Dendritic cell treated with granulocyte-macrophage colony-stimulating factor and Interleukin-4, amounts not matched to agents 40 ng/mL and 50 ng/mL, for 4 days (primary cell): ENCODE measurements at regions not wholly inside any gene's neighbourhood (a gene's known extent, or its start where the extent isn't known, plus 50 kb on each side); places are given as distances from the start of the nearest gene placed in this dataset.
A peak's percentile ranks its signal among the peaks of the same experiment; 100 is the strongest.

Experiments used
- H3K27ac Mint-ChIP-seq: one replicate; pipeline ENCODE4 v1.8.0; 2022; ENCODE audit warnings: mild to moderate bottlenecking, mixed read lengths
- H3K27me3 Mint-ChIP-seq: one replicate; pipeline ENCODE4 v1.8.0; 2022; ENCODE audit warnings: mild to moderate bottlenecking, mixed read lengths
- H3K36me3 Mint-ChIP-seq: one replicate; pipeline ENCODE4 v1.8.0; 2022; ENCODE audit warnings: low read depth, mixed read lengths
- H3K4me1 Mint-ChIP-seq: one replicate; pipeline ENCODE4 v1.8.0; 2022; ENCODE audit warnings: low read depth, mixed read lengths
- H3K4me3 Mint-ChIP-seq: one replicate; pipeline ENCODE4 v1.8.0; 2022; ENCODE audit warnings: mild to moderate bottlenecking, moderate library complexity, mixed read lengths
- H3K9me3 Mint-ChIP-seq: one replicate; pipeline ENCODE4 v1.8.0; 2022; ENCODE audit warnings: mixed read lengths
- intact Hi-C: fragments of 100-400 bp; cut with micrococcal nuclease; formaldehyde crosslinking; loops from one replicate; pipeline ENCODE4 v1.15.0; 2022

DNA sequence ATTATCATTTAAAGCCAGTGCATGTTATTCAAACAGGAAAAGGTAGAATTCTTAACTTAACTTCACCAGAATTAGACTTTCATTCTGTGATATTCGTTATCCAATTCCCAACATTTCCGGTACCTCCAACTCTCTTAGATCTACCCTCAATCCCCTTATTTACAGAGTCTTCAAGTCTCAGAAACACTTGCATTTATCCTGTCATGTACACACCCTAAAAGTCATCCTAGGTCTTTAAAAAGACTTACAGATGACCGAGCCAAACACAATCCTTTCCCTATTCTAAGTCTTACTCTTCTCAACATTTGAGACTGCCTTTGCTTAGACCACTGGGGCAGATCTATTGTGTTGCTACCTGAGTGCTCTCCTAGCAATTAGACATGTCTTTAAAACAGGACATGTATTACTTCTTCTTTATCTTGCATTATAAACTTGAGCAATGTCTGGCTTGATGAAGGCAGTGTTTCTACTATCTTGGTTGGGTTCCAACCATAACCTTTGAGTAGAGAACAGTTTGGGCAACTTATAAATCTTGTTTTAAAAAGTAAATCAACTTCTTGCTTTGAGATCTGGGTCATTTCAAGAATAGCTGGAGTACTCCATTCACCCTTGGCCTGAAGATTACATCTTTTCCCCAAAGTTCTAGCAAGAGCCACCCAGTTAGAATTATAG lies 140.6 kb upstream of the PLEKHG7 start:
- no peaks in the 10 kb centered on the region for H3K9me3 Mint-ChIP-seq
- no peaks in the 10 kb centered on the region for H3K27me3 Mint-ChIP-seq
- H3K4me1 Mint-ChIP-seq = no peaks in the 10 kb centered on the region
- H3K36me3 Mint-ChIP-seq = no peaks in the 10 kb centered on the region
- no peak overlapping the region for H3K4me3 Mint-ChIP-seq
- intact Hi-C loops = loop anchor here (10.0 kb wide), 1 partner anchor 137 kb away; no protein-coding TSS in a partner anchor
- no peak overlapping the region for H3K27ac Mint-ChIP-seq

DNA sequence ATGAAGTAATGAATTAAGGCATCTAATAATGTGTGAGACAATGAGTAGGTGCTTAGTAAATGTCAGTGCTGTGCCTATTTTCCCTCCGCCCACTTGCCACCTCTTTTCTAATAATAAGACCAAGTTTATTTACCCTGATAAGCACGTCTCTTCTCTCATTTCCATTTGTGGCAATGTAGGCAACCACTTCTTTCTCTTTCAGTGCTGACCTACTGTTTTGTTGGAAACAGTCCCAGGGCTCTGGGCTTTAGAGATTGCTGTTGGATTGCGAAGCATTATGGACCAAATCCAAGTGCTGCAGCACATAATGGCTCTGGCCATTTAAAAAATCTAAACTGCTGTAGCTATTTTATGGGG lies 141.3 kb upstream of the PLEKHG7 start:
- H3K4me1 Mint-ChIP-seq = no peaks in the 10 kb centered on the region

DNA sequence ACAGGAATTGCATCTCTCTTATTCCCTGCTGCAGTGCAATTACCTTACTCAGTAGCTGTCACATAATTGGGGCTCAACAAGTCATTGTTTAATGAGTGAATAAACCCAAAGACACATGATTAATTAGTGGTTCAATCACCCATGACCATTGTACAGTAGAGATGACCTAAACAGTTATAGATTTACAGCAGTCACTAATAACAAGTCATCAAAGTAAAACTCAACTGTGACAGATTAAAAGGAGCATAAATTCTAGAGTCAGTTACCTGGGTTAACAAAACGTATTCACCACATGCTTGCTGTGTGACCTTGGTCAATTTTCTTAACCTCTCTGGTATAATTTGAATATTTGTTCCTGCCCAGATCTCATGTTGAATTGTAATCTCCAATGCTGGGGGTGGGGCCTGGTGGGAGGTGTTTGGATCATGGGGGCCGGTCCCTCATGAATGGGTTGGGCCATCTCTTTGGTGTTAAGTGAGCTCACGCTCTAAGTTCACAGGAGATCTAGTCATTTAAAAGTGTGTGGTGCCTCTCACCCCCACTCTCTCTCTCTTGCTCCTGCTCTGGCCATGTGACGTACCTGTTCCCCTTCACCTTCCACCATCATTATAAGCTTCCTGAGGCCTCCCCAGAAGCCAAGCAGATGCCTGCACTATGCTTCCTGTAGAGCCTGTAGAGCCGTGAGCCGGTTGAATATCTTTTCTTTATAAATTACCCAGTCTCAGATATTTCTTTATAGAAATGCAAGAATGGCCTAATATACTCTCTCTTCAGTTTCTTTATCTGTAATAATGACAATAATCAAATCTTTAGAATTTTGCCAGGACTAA lies 141.9 kb upstream of the PLEKHG7 start:
- Mint-ChIP-seq H3K4me1 (no peaks in the 10 kb centered on the region), H3K27ac (no peak overlapping the region), H3K27me3 (no peaks in the 10 kb centered on the region), H3K36me3 (no peaks in the 10 kb centered on the region), H3K9me3 (no peaks in the 10 kb centered on the region), H3K4me3 (no peak overlapping the region)
- intact Hi-C loops = loop anchor here (10.0 kb wide), 1 partner anchor 136 kb away; no protein-coding TSS in a partner anchor

More for the DNA sequence above, 141.3 kb upstream of the PLEKHG7 start:
- Mint-ChIP-seq H3K9me3 (no peaks in the 10 kb centered on the region), H3K4me3 (no peak overlapping the region), H3K27ac (no peak overlapping the region), H3K36me3 (no peaks in the 10 kb centered on the region), H3K27me3 (no peaks in the 10 kb centered on the region)
- intact Hi-C loops = loop anchor here (10.0 kb wide), 1 partner anchor 137 kb away; no protein-coding TSS in a partner anchor

DNA sequence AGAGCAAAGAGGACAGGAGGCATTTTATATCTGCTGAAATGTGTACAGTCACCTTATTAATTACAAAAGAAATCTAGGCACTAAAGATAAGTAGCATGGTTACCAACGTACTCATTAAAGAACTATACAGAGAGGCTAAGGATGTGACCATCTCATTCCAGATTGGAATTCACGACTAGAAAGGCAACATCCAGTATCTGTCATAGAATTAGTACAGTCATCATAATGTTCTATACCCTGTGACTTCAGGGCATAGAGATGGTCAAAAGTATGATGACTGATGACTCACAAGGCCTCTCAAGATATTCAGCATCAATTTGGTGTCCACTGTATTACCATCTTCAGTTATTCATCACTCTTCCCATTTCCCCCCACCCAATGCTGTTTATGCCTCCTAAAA lies 144.0 kb upstream of the PLEKHG7 start:
- intact Hi-C loops = no loop called here
- no peak overlapping the region for H3K4me3 Mint-ChIP-seq
- no peaks in the 10 kb centered on the region for H3K4me1 Mint-ChIP-seq
- H3K9me3 Mint-ChIP-seq = no peaks in the 10 kb centered on the region
- H3K36me3 Mint-ChIP-seq = no peaks in the 10 kb centered on the region
- H3K27ac Mint-ChIP-seq = no peak overlapping the region
- no peaks in the 10 kb centered on the region for H3K27me3 Mint-ChIP-seq

DNA sequence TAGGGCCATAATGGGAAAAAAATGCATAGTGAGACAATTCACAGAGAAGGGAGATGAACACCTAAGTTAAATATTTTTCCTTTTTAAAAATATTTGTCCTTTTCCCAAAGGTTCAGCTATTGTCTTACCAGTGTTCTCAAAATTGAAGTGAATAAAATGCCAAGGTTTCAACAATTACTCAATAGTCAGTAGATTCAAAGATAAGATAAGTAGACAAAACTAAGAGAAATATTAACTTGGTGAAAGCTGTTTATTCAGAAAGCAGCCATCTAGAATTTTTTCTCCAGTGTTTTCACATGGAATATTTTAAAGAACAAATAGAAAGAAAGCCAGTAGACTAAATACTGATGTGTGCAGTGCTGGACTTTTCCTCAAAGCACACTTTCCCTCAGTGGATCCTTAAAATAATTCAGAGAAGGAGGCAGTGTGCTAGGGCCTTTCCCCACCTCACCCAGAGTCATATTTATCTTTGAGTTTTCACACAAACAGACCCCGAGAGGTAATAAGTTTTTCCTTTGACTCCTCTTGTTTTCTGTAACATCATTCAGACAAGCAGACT lies 144.5 kb upstream of the PLEKHG7 start:
- intact Hi-C loops = no loop called here
- Mint-ChIP-seq H3K27me3 (no peaks in the 10 kb centered on the region), H3K27ac (no peak overlapping the region), H3K36me3 (no peaks in the 10 kb centered on the region), H3K9me3 (no peaks in the 10 kb centered on the region), H3K4me1 (no peaks in the 10 kb centered on the region), H3K4me3 (no peak overlapping the region)

DNA sequence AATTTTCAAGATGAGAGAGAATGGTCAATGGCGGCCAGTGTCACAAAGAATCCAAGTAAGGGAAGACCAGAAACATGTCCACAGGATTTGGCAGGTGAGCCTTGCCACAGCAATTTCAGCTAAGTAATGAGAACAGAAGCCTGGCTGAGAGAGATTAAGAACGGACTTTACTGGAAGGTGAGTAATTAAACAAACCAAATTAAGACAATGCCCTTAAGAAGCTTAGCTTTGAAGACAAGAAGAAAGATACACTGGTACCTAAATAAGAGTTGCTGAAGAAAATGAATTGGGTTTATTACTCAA lies 145.4 kb upstream of the PLEKHG7 start:
- Mint-ChIP-seq H3K4me1 (no peaks in the 10 kb centered on the region), H3K4me3 (no peak overlapping the region), H3K9me3 (no peaks in the 10 kb centered on the region), H3K27ac (no peak overlapping the region), H3K27me3 (no peaks in the 10 kb centered on the region), H3K36me3 (no peaks in the 10 kb centered on the region)
- intact Hi-C loops = no loop called here

DNA sequence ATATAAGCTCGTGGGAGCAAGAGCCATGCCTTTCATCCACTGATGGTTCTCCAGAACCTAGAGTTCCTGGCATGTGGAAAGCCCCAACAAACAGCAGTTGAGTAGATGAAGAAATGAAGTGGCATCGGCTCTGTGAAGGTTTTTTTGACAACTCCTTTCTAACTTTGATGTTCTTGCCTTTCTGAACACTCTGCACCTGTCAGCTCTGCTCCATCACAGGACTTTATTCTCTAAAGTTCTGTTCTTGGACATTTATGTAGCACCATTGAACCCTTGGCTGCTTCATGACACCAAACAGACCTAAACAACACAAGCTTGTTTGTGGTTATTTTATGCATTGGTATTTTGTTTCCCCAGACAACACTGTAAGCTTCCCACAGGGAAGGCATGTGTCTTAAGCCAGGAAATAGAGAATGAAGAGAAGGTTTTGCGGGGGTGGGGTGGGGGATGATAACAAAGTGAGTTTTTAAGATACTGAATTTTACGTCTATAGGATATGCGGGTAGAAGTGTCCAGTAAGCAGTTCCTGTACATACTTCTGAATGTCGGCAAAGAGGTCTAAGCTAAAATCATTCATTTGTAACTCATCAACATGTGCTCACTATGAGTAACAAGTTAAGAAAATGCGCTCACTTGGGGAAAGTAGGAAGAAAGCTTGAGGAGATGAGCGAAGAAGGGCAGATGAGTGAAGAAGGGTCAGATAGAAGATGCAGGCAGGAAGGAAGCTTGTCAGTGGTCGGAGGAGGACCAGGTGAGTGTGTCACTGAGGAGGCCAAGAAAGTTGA lies 146.0 kb upstream of the PLEKHG7 start:
- H3K27ac Mint-ChIP-seq = no peak overlapping the region
- H3K27me3 Mint-ChIP-seq = no peaks in the 10 kb centered on the region
- no peaks in the 10 kb centered on the region for H3K9me3 Mint-ChIP-seq
- H3K36me3 Mint-ChIP-seq = no peaks in the 10 kb centered on the region
- H3K4me1 Mint-ChIP-seq = no peaks in the 10 kb centered on the region
- intact Hi-C loops = no loop called here
- H3K4me3 Mint-ChIP-seq = no peak overlapping the region

DNA sequence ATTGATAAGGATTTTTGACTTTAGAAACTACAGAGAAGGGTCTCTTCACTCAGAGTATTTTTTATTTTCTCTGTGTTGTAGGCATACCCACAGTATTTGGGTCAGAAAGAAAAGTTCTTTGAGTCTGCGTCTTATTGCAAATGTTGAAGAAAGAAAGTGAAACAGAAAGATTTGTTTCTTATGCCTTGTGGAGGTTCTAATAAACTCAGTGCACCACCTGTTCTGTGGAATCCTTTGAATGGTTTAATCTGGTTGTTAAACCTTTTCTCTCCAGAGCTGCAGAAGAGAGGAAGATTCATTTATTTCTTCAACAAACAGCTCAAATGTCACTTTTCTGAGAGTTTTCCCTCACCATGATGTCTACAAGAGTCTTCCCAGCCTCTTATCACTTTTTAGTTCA lies 146.6 kb upstream of the PLEKHG7 start:
- no peaks in the 10 kb centered on the region for H3K36me3 Mint-ChIP-seq
- no peaks in the 10 kb centered on the region for H3K4me1 Mint-ChIP-seq
- no peaks in the 10 kb centered on the region for H3K9me3 Mint-ChIP-seq
- H3K27me3 Mint-ChIP-seq = no peaks in the 10 kb centered on the region
- no peak overlapping the region for H3K27ac Mint-ChIP-seq
- H3K4me3 Mint-ChIP-seq = no peak overlapping the region
- intact Hi-C loops = no loop called here

DNA sequence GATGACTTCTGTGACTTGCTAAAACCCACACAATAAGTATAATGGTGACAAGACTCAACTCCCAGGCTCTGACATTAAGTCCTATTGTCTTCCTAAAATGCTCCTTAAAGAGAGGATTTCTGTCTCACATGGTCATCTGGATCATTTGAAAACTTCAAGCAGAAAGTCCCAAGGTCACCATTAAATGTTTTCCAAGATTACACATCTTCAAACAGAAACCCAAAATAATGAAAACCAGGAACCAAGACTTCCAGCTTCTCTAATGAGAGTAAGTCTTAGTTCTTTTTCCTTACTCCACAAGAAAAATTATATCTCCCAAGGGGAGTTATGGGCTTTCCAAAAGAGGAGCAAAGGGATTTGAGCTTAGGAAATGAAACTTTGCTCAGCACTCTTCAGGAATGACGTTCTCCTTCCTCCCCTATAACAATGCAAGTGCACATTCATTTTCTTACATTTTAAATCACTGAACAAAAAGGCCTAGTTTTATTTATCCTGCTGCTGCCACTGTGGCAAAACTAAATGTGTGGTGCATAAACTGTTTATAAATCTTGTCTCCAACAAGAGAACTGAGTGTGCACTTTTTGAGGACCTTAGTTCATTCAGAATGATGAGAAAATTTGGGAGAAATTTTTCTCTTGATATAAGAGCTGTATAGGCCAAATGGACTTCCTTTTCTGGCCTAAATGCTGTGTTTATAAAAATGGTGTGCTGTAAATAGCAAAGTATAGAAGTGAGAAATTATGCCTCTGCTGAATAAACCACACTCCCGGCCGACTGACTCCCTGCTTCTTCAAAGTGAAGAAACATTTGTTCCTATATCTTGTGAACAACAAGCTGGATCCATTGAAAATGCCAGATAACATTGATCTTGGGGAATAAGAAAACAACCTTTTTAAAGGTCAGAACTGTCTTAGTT lies 148.4 kb upstream of the PLEKHG7 start:
- intact Hi-C loops = no loop called here
- Mint-ChIP-seq H3K27me3 (no peaks in the 10 kb centered on the region), H3K4me3 (no peak overlapping the region), H3K36me3 (no peaks in the 10 kb centered on the region), H3K4me1 (peaks cover 4% of the 10 kb centered on the region), H3K9me3 (no peaks in the 10 kb centered on the region), H3K27ac (peak overlapping the region; percentile 36)

DNA sequence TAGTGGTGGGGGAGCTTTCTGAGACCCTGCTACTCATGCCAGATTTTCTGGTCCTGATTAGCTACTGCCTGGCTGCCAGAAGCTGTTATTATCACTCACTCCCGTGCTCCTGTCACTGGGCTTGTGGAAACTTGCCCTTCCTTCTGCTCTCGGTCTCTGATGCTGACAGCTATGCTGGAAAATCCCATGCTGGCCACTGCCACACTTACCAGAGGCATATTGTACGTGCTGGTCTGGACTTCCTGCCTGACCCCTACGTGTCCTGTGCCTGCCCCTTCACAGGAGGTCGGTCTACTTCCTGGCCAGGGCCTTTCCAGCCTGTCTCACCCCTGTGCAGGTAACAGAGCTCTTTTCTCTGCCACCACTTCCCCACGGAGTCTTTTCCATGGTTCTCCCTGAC lies 149.4 kb upstream of the PLEKHG7 start:
- Mint-ChIP-seq H3K27ac (no peak overlapping the region), H3K36me3 (no peaks in the 10 kb centered on the region), H3K4me1 (peaks cover 5% of the 10 kb centered on the region), H3K27me3 (no peaks in the 10 kb centered on the region), H3K4me3 (no peak overlapping the region), H3K9me3 (no peaks in the 10 kb centered on the region)
- intact Hi-C loops = no loop called here

DNA sequence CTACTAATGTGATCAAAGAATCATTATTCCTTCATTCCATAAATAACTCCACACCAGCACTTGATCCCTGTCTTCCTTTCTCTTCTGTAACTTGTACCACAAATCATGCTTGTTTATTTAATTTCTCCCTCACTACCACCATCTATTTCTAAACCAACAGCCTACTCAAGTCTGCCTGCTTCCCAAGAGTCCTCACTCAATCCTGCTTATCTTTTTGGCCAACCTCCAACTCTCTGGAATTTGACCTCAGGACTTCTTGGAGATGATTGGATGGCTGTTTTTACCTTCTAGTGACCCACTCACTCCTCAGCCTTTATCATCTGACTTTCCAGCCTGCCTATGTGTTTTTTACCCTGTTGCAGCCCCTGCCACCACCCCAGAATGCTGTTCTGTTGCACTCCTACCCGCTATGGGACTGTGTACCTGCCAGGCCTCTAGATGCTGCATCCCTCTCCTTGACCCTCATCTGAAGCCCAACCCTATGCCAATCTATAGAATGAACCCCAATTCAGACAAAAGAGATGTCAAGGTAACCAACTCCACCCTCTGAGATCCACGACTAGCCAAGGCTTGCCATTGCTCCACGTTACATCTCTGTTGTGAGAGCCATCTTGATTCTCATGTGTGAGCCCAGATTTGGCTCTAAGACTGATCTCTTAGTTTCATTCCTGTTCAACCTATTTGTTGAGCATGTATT lies 150.2 kb upstream of the PLEKHG7 start:
- intact Hi-C loops = no loop called here
- Mint-ChIP-seq H3K4me1 (peaks cover 5% of the 10 kb centered on the region), H3K4me3 (no peak overlapping the region), H3K36me3 (no peaks in the 10 kb centered on the region), H3K27me3 (no peaks in the 10 kb centered on the region), H3K27ac (no peak overlapping the region), H3K9me3 (no peaks in the 10 kb centered on the region)

DNA sequence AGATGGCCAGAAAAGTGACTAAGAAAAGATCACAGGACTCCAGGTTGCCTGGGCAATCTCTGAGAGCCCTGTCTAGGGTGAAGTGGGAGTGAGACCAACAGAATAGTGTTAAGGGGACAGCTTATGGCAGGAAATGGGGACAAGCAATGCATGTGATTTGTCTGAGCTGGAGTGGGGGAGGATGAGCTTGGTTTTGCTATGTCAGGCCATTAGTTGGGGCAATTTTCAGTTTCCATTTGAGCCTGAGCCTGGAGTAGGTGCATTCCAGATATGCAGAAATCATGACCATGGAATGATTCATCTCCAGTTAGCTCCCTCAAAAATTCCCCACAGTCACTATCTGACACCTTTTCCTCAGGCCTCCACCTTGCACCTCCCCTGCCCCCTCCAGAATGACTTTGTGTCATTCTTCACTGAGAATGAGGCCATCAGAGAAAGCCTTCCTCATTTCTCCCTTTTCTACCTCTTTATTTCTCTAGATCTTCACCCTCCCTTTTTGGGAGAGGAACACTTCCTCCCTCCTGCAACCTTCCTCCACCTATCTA lies 150.9 kb upstream of the PLEKHG7 start:
- H3K36me3 Mint-ChIP-seq = no peaks in the 10 kb centered on the region
- H3K4me1 Mint-ChIP-seq = peaks cover 5% of the 10 kb centered on the region
- H3K27me3 Mint-ChIP-seq = no peaks in the 10 kb centered on the region
- intact Hi-C loops = no loop called here
- H3K9me3 Mint-ChIP-seq = no peaks in the 10 kb centered on the region
- no peak overlapping the region for H3K27ac Mint-ChIP-seq
- H3K4me3 Mint-ChIP-seq = no peak overlapping the region

DNA sequence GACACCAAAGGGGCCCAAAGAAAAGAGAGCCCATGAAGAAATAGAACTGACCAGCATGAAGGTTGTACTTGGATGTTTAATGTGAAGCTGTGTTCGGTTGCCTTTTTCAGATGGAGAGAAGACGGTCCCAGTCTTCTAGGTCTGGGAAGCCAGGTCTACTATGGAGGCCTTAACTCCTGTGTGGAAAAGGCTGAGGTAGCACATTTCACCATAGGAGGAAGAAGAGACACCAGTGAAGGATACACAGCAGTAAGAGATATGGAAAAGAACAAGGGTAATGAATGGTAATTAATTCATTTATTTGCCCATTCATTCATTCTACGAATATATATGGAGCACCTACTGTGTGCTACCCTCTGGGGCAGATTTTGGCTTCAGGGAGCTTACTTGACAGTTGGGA lies 151.6 kb upstream of the PLEKHG7 start:
- Mint-ChIP-seq H3K36me3 (no peaks in the 10 kb centered on the region), H3K27me3 (no peaks in the 10 kb centered on the region)

More for the DNA sequence above, 151.6 kb upstream of the PLEKHG7 start:
- intact Hi-C loops = no loop called here
- H3K4me1 Mint-ChIP-seq = peaks cover 5% of the 10 kb centered on the region
- no peak overlapping the region for H3K27ac Mint-ChIP-seq
- H3K4me3 Mint-ChIP-seq = no peak overlapping the region
- no peaks in the 10 kb centered on the region for H3K9me3 Mint-ChIP-seq
